ENCODE measurements at regions not wholly inside any gene's neighbourhood (a gene's known extent, or its start where the extent isn't known, plus 50 kb on each side); places are given as distances from the start of the nearest gene placed in this dataset.

DNA sequence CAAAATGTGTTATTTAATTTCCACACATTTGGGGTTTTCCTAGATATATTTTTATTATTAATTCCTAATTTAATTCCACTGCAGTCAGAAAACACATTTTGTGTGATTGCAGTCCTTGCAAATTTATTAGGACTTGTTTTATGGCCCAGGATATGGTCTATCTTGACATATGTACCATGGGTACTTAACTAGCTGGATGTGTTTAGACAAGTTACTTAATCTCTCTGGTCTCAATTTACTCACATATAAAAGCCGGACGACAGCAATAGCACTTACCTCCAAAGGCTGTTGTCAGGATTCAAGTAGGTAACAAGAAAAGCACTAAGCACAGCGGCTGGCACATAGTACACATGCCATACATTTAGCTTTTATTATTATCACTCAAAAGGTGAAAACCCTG is 118.2 kb upstream of the MSX2 start:
- Histone ChIP-seq H3K4me3 (no peak overlapping the region), H3K4me1 (no peaks in the 10 kb centered on the region), H3K27ac (no peak overlapping the region), H3K27me3 (no peaks in the 10 kb centered on the region), H3K9me3 (peaks cover 0 to 12% (median 0%) of the 10 kb centered on the region in 4 donors), H3K36me3 (no peaks in the 10 kb centered on the region)
- no peak for DNase-seq (ENCODE audit: low spot score in 2 of 2)
- 71 to 72% methylated on average over 3 of the region's 3 CpGs for WGBS, 2 donors
- no peak for TF ChIP-seq POLR2A (IDR thresholded peaks at IDR 0.05)
- no peak for TF ChIP-seq EP300 (IDR thresholded peaks at IDR 0.05)
- TF ChIP-seq, protein P1, sequence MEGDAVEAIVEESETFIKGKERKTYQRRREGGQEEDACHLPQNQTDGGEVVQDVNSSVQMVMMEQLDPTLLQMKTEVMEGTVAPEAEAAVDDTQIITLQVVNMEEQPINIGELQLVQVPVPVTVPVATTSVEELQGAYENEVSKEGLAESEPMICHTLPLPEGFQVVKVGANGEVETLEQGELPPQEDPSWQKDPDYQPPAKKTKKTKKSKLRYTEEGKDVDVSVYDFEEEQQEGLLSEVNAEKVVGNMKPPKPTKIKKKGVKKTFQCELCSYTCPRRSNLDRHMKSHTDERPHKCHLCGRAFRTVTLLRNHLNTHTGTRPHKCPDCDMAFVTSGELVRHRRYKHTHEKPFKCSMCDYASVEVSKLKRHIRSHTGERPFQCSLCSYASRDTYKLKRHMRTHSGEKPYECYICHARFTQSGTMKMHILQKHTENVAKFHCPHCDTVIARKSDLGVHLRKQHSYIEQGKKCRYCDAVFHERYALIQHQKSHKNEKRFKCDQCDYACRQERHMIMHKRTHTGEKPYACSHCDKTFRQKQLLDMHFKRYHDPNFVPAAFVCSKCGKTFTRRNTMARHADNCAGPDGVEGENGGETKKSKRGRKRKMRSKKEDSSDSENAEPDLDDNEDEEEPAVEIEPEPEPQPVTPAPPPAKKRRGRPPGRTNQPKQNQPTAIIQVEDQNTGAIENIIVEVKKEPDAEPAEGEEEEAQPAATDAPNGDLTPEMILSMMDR (IDR thresholded peaks at IDR 0.05), result no peak

DNA sequence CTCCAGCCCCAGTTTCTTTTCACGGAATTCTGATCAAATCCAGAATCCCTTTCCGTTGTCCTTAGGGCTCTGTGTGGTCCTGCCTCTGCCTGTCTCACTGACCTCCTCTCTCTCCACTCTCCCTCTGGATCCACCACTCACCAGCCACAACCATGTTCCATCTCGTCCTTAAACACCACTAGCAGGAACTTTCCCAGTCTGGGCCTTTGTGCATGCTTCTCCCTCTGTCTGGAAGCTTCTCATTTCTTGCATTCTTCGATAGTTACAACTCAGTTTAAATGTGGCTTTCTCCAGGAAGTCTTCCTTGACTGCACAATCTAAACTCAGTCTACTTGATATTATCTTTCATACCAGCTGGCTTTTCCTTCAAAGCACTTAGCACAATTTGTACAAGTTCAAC is 117.7 kb upstream of the MSX2 start:
- Histone ChIP-seq H3K9me3 (peaks cover 0 to 12% (median 0%) of the 10 kb centered on the region in 4 donors), H3K27me3 (no peaks in the 10 kb centered on the region), H3K36me3 (no peaks in the 10 kb centered on the region), H3K4me1 (no peaks in the 10 kb centered on the region), H3K27ac (no peak overlapping the region), H3K4me3 (no peak overlapping the region)
- TF ChIP-seq, protein P1 (IDR thresholded peaks at IDR 0.05), result no peak
- TF ChIP-seq EP300 (IDR thresholded peaks at IDR 0.05), result no peak
- TF ChIP-seq POLR2A (IDR thresholded peaks at IDR 0.05), result no peak
- WGBS, 2 donors, result 43 to 49% methylated on average over 4 of the region's 4 CpGs
- DNase-seq (ENCODE audit: low spot score in 2 of 2), result no peak

DNA sequence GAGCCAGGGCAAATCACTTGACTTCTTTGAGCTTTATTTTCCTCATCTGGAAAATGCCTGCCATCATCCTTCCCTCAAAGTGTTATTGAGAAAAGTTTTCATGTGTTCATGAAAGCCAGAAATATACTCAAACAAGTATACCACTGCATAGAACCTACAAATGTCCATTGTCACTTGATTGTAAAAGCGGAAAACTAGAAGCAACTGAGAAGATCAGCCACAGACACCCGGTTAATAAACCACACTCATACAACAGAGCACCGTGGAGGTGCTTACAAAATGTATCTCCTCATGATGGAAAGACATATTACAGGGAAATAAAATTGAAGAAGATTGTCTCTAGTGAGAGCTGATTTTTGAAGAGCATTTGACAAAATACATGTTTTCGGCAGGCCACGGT is 117.2 kb upstream of the MSX2 start:
- 88 to 89% methylated on average over 5 of the region's 5 CpGs for WGBS, 2 donors
- Histone ChIP-seq H3K4me1 (no peaks in the 10 kb centered on the region), H3K9me3 (peaks cover 0 to 12% (median 0%) of the 10 kb centered on the region in 4 donors), H3K27ac (no peak overlapping the region), H3K36me3 (no peaks in the 10 kb centered on the region), H3K27me3 (no peaks in the 10 kb centered on the region), H3K4me3 (no peak overlapping the region)
- DNase-seq (ENCODE audit: low spot score in 2 of 2), result no peak
- TF ChIP-seq POLR2A (IDR thresholded peaks at IDR 0.05) (no peak), EP300 (IDR thresholded peaks at IDR 0.05) (no peak)
- TF ChIP-seq, protein P1 (IDR thresholded peaks at IDR 0.05), result no peak

DNA sequence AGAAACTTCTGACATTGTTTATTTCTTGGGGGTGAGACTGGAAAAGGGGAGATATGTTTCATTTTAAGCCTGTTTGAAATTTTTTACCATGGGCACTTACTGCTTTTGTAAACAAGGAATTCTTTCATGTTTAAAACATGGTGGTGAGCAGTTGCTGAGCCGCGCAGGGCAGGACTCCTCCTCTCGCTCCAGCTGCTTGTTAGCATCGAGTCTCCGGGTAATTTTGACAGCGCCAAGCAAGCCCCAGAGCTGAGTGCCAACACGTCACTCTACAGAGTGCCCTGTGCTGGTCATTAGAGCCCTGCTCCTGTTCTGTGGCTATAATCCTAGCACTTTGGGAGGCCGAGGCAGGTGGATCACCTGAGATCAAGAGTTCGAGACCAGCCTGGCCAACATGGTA is 116.5 kb upstream of the MSX2 start:
- no peaks in the 10 kb centered on the region for H3K4me1 ChIP-seq
- no peak overlapping the region for H3K27ac ChIP-seq
- H3K36me3 ChIP-seq, result no peaks in the 10 kb centered on the region
- H3K9me3 ChIP-seq, result peaks cover 0 to 11% (median 0%) of the 10 kb centered on the region in 4 donors
- TF ChIP-seq EP300 (IDR thresholded peaks at IDR 0.05) (no peak), POLR2A (IDR thresholded peaks at IDR 0.05) (no peak)
- TF ChIP-seq, protein P1 (IDR thresholded peaks at IDR 0.05), result no peak
- no peak overlapping the region for H3K4me3 ChIP-seq
- no peaks in the 10 kb centered on the region for H3K27me3 ChIP-seq
- WGBS, 2 donors, result 74 to 82% methylated on average over 9 of the region's 9 CpGs
- no peak for DNase-seq (ENCODE audit: low spot score in 2 of 2)

DNA sequence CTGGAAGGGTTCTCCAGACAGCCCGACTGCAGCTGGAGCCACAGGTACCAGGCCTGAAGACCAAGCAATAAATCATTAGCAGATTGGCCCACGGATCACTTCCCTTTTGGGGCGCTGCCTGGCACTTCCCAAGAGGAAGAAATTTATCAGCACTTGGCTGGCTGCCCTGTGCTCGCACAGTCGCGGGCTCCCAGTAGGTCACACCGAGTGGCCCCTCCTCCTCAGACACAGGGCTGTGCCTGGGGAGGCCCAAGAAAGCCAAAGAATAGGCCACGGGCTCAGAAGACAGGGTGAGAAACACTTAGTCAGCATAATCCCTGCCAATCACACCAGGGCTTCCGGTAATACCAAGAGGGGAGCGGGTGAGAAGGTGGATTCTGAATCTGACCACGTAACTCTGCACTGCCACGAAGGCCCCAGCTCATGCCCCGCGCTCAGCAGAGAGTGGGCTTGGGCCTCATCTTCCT is 115.7 kb upstream of the MSX2 start:
- H3K4me1 ChIP-seq, result no peaks in the 10 kb centered on the region
- H3K27me3 ChIP-seq, result no peaks in the 10 kb centered on the region
- peak in 1 of 2 donors; percentile 14 for DNase-seq (ENCODE audit: low spot score in 2 of 2)
- no peak overlapping the region for H3K27ac ChIP-seq
- peaks cover 0 to 4% (median 0%) of the 10 kb centered on the region in 4 donors for H3K9me3 ChIP-seq
- no peaks in the 10 kb centered on the region for H3K36me3 ChIP-seq
- no peak overlapping the region for H3K4me3 ChIP-seq
- WGBS, 2 donors, result 23 to 24% methylated on average over 14 of the region's 14 CpGs
- TF ChIP-seq EP300 (IDR thresholded peaks at IDR 0.05) (no peak), POLR2A (IDR thresholded peaks at IDR 0.05) (no peak)
- TF ChIP-seq, protein P1 (IDR thresholded peaks at IDR 0.05), result no peak

Measured in tibial nerve (tissue), 4 donors.